WI38 (cell line): ENCODE measurements at regions not wholly inside any gene's neighbourhood (a gene's known extent, or its start where the extent isn't known, plus 50 kb on each side); places are given as distances from the start of the nearest gene placed in this dataset.

Experiments
- H3K4me3 ChIP-seq: 2 replicates; pipeline ENCODE4 v1.5.1; 2011; ENCODE audit warnings: low read depth, mild to moderate bottlenecking, control low read depth, low read length
- TF ChIP-seq, protein P1 (sequence below): IDR thresholded peaks from 2 replicates; pipeline ENCODE4 v1.5.1; 2012; ENCODE audit warnings: low read depth, mild to moderate bottlenecking, control low read depth, low read length

DNA sequence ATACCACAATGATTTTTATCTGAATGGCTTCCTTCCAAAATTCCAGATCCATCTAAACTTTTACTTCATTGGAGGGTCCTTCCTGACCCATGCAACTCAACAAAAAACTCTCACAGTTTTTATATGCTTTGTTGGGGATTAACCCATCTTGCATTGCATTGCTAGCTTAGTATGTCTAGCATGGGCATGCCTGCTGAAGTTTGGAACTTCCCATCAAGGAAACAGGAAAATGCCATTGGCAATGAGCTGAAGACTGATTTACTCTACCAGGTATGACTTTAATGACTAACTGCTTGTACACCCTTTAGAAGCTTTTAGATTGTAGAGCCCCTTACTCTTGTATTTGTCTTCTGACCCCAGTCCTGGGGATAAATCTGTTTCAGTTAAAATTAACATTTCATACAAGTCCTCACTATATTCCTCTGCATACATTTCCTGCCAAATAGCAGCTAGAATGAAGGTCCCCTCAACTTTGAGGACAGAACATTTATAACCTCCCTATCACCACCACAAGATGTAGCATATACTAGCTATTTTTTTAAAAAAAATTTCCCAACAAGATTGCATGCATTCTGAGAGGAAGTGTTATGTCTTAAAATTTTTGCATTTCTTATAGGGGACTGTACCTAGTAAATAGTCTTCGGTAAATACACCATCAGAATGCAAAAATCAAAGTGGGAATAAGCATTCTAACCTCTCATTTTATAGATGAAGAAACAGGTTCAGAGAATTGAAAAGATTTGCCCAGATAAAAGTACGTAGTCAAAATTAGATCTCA lies 52.5 kb upstream of the ATXN3L start:
- no peak overlapping the region for H3K4me3 ChIP-seq
- TF ChIP-seq, protein P1, sequence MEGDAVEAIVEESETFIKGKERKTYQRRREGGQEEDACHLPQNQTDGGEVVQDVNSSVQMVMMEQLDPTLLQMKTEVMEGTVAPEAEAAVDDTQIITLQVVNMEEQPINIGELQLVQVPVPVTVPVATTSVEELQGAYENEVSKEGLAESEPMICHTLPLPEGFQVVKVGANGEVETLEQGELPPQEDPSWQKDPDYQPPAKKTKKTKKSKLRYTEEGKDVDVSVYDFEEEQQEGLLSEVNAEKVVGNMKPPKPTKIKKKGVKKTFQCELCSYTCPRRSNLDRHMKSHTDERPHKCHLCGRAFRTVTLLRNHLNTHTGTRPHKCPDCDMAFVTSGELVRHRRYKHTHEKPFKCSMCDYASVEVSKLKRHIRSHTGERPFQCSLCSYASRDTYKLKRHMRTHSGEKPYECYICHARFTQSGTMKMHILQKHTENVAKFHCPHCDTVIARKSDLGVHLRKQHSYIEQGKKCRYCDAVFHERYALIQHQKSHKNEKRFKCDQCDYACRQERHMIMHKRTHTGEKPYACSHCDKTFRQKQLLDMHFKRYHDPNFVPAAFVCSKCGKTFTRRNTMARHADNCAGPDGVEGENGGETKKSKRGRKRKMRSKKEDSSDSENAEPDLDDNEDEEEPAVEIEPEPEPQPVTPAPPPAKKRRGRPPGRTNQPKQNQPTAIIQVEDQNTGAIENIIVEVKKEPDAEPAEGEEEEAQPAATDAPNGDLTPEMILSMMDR, result no peak

DNA sequence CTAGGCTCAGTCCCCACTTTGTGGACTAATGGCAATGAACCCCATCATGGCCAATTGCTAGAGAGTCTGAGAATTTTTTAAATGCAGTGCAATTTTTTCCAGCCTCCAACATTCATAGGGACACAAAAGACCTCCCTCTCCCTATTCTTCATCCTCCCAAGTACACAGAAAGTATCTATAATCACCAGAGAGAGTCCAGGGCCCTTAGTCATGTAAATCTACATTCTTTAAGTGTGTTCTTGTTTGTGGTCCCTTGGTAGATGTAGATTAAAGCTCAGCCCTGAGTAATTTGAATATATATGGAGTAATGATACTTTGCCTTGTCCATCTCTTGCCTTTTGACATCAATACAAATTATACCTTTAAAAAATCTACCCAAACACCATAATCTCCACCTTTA lies 51.3 kb upstream of the ATXN3L start:
- TF ChIP-seq, protein P1, result no peak

DNA sequence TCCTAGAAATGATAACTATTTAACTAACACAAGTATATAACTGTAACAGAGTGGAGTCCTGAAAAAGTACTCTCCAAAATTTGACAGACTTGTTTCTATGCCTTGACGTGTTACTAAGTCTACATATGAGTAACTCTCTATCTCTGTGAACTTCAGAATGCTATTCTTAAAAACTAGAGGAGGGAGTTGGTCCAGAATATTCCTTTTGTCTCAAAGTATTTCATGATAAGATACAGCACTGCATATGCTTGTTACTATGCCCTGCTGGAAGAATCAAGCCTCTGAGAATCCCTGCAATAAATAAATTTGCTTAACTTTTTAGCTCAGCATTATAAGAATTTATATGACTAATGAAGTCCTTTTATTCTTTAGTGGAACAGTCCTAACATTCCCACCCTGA lies 50.9 kb upstream of the ATXN3L start:
- TF ChIP-seq, protein P1, result no peak
- H3K4me3 ChIP-seq, result no peak overlapping the region

More for the DNA sequence above, 51.3 kb upstream of the ATXN3L start:
- no peak overlapping the region for H3K4me3 ChIP-seq
